HCEC 1CT (cell line): ENCODE measurements at regions not wholly inside any gene's neighbourhood (a gene's known extent, or its start where the extent isn't known, plus 50 kb on each side); places are given as distances from the start of the nearest gene placed in this dataset.

Experiments used
- DNase-seq: peaks from one replicate; pipeline ENCODE4 v3.0.0-alpha.2; 2017

DNA sequence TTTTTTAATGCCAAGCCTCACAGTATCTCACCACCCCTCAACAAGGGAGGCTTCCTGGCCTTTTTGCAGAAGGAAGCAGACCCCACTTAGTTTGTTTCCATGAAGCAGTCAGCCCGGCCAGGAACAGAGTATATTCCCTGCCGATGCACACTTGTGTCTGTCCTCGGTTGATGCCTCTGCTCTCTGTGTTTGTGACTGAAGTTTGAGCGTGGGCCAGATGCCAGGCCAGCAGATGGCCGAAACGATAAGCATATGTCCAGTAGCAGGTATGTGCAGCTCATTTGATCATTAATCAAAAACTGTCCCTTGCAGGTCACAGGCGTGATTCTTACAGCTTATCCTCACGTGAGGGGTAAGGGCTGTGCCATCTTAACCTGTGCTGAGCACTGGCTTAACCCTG, 144.0 kb downstream of the IRS2 start:
- DNase-seq: no peak

DNA sequence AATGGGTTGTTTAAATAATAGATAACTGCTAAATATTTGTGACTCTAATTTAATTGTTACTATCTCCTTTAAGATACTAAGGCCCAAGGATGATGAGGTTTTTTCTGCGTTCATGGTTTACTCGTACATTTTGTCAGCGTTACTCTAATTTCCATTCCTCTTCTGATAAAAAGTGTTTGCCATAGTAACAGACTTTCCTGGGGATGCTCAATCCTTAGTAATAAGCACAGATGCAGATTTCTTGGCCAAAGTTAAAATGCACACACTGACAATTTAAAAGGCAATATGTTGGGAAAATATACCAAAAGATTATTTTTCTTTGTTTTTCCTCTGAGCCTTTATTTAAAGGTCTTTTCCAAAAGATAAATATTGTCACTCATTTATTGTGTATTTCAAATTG, 149.6 kb downstream of the IRS2 start:
- DNase-seq: no peak

- DNase-seq: no peak
Measured at GRCh38 chr13:109631069-109631468, 155.3 kb downstream of the IRS2 start.

GRCh38 chr13:109630271-109630670, 156.1 kb downstream of the IRS2 start:
- peak; percentile 11 for DNase-seq

- DNase-seq: peak; percentile 12
Measured at GRCh38 chr13:109629737-109630136, 156.6 kb downstream of the IRS2 start.

DNA sequence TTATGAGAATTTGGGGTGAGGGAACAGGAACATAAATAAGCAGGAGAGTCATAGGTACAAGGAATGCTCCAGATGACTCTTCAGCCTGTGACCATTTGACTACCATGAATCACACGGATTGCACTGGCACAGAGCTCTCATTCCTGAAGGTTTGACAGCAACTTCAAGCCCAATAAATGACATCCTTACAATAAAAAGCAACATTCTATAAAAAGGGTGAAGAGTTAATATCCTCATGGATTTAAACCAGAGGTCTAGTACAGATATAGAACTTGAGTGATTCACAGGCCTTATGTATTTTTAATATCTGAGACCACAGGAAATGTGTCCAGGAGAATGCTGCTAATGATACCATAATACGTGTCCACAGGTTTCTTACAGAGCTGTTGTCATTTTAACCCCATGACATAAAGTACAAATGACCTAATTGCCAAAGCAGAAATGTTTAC, 158.1 kb downstream of the IRS2 start:
- DNase-seq: peak; percentile 87

- DNase-seq: no peak
Measured at GRCh38 chr13:109627649-109628048, 158.7 kb downstream of the IRS2 start.

DNA sequence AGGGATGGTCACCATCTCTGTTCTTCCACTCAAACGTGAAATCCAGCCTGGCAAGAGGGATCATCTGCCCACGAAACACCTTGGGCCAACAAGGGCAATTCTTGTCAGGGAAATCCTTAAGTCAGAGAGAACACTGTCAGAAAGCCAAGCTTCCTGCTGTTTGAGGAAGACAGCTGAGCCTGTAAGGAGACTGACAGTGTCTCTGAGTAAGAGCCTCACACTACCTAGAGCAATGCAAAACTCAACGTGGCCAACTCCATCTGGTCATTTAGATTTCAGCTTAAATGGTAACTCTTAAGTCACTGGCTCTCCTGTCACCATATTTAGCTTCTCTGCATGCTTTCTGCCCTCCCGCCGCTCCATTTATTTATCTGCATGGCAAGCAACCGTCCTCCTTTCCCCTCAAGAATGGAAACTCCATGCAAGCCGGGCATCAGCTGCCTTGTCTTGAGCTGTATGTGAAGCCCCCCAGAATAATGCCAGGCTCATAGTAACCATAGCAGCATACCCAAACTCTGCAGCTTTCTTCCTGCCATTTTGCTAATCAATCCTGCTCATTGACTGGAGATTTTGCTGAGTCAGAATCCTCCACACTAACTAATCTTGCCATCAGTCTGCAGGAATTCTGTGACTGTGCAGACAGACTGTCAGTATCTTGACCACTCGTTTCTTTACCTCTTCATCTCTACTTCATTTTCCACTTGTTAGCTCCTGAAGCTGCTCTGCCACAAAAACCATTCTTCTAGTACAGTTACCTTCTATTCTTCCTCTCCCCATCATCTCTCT, 159.8 kb downstream of the IRS2 start:
- DNase-seq: no peak

- DNase-seq: no peak
Measured at GRCh38 chr13:109625156-109625555, 161.2 kb downstream of the IRS2 start.

DNA sequence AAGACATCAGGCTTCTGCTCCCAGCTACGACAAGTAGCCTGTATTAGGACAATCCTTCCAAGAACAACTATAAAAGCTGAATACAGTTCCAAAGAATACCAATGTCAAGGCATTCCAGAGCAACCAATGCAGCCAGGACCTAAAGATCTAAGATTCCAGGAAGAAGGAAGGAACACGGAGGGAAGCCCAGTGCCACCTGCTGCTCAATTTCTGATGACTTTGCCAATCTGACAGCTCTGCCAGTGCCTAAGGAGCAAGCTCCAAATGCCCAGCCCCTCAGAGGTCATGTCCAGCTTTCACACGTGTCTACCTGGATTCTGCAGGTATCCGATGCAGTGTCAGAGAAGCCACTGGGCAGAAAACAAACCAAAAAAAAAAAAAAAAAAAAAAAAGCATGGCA, 164.4 kb downstream of the IRS2 start:
- no peak for DNase-seq

GRCh38 chr13:109615721-109616420, 170.5 kb downstream of the IRS2 start:
- no peak for DNase-seq

DNA sequence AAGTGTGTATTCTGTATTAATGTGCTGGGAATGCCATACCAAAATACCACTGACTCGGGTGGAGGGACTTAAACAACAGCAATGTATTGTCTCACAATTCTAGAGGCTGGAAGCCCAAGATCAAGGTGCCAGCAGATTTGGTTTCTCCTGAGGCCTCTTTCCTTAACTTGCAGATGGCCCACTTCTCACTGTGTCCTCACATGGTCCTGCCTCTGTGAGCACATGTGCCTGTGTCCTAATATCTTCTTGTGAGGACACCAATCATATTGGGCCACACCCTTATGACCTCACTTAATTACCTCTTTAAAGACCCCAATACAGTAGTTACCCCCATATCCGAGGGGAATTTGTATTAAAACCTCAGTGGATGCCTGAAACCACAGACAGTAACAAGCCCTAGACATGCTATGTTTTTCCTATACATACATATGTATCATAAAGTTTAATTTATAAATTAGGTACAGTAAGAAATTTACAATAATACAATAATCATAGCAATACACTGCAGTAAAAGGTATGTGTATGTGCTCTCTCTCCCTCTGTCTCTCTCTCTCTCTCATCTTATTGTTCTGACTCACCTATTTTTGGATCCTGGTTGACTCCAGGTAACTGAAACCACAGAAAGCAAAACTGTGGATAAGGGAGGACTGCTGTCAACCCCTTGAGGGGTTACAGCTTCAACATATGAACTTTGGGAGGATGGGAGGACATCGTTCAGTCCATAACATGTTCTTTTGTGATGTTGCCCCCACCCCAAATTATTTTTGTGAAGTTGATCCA, 174.3 kb downstream of the IRS2 start:
- no peak for DNase-seq

GRCh38 chr13:109610517-109610916, 175.9 kb downstream of the IRS2 start:
- peak; percentile 20 for DNase-seq

GRCh38 chr13:109608503-109608902, 177.9 kb downstream of the IRS2 start:
- DNase-seq: no peak

DNA sequence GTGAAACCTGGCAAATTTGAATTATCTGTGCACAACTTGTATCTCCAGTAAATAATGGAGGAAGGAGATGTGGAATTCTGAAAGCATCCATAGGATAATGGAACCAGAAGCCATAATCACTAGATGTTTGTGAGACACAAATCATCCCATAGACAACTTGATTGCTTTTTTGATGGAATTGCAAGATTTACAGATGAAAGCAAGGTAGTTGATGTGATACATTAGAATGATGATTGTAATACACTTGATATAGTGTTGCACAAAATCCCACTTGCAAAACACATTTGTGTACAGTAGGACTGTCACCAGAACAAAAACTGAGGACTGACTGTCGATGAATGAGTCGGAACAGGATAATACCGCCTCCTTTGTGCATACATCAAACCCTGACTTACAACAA, 178.3 kb downstream of the IRS2 start:
- no peak for DNase-seq

DNA sequence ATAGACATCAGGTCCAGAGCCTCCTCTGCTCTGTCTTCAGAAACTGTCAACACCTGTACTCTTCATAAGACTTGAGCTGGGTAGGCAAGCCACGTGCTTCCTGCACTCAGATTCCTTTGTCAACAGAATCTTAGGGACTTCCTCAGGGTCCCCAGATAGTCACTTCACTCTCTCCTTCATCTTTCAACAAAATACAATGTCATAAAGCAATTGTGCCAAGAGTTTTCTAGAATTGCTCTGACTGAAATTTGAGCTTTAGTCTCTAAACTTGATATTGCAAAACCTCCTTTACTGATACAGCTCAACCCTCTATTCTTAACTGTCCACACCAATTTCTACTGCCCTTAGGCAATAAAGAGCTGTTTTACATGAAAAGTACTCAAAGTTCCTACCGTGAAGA, 179.9 kb downstream of the IRS2 start:
- DNase-seq: no peak

DNA sequence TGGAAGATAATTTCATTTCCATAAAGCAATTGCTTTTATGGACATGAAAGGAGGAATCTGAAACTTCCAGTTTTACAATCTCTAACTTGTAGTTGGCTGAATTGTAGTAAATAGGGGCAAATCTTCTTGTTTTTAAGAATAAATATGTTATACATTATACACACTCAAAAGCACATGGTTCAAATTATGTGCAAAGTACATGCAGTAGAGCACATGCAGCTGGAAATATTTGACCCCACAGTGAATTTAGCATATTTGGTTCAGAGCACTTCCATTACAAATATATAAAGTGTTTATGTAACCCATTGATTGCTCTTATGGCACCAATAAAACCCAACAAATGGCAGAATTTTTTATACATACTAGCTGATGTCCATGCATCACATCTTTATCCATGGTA, 180.5 kb downstream of the IRS2 start:
- no peak for DNase-seq

DNA sequence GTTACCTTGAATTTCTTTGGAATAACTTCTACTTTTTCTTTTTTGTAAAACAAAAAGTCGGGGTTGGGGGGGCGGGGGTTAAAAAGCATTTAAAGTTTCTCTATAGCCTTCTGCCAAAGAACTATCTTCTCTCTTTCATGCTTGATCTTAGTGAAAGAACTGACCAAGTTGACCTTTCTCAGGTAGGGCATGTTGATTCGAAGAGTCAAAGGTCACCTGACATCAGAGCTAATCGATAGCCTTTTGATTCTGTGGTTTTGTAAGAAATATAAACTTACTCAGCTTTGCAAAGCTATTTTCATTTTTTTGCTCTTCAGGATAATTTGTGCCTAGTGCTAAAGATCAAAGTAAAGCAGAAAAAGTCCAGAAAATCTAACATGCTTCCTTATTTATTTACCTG, 181.5 kb downstream of the IRS2 start:
- DNase-seq: no peak

DNA sequence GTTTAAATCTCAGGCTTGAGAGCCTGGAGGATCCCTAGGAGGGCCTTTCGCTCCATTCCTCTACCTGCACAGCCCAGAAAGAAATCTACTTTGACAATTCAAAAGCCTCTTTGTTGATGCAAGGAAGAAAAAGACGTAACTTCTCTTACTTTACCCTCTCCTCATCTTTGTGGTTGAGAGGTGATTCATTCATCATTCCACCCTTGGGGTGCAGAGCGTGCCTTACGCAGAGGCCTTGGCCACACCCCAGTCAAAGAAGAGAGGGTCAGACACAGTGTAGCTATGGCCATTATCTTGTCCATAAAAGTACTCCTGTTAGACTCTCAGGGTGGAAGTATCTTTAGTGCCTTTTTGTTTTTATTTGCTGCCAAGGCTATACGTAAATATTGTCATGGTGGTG, 184.0 kb downstream of the IRS2 start:
- DNase-seq: no peak

GRCh38 chr13:109599901-109600657, 186.3 kb downstream of the IRS2 start:
- no peak for DNase-seq

- peak; percentile 57 for DNase-seq
Measured at GRCh38 chr13:109595471-109595870, 190.9 kb downstream of the IRS2 start.

- no peak for DNase-seq
Measured at GRCh38 chr13:109593230-109593629, 193.2 kb downstream of the IRS2 start.

GRCh38 chr13:109592770-109593169, 193.6 kb downstream of the IRS2 start:
- DNase-seq: no peak
